AG04450 (cell line): ENCODE measurements at regions not wholly inside any gene's neighbourhood (a gene's known extent, or its start where the extent isn't known, plus 50 kb on each side); places are given as distances from the start of the nearest gene placed in this dataset.
A peak's percentile ranks its signal among the peaks of the same experiment; 100 is the strongest.

Experiments used
- CTCF ChIA-PET: fragments of 300-600, 350-600 bp; formaldehyde crosslinking; extraction: SDS; loops from one replicate; lab custom pipeline; 2022; ENCODE audit warnings: antibody characterized with exemption, inconsistent platforms; lab: Charles Lee
- POLR2A ChIA-PET: fragments of 350-600 bp; formaldehyde crosslinking; extraction: SDS; loops from one replicate; lab custom pipeline; 2021; ENCODE audit warnings: antibody characterized with exemption, inconsistent platforms; lab: Yijun Ruan, JAX
- DNase-seq: peaks from one replicate; pipeline ENCODE4 v3.0.0-alpha.2; 2011; ENCODE audit warnings: low read depth, low spot score
- H3K27ac ChIP-seq: one replicate; pipeline ENCODE4 v1.5.1; 2012; ENCODE audit warnings: low read depth, low read length, control low read depth
- H3K27me3 ChIP-seq: one replicate; pipeline ENCODE4 v1.6.0; 2012; ENCODE audit warnings: low read length; ENCODE audit not compliant: control insufficient read depth, insufficient read depth
- H3K4me3 ChIP-seq: 2 replicates; pipeline ENCODE4 v1.5.1; 2011; ENCODE audit warnings: mild to moderate bottlenecking, low read depth, low read length, control low read depth
- H3K9me3 ChIP-seq: 2 replicates; pipeline ENCODE4 v1.5.1; 2012; ENCODE audit warnings: low read length; ENCODE audit not compliant: control insufficient read depth, insufficient read depth
- CTCF ChIP-seq: IDR thresholded peaks from 2 replicates; pipeline ENCODE4 v1.5.1; 2011; ENCODE audit warnings: low read depth, low read length, control low read depth, inconsistent platforms

DNA sequence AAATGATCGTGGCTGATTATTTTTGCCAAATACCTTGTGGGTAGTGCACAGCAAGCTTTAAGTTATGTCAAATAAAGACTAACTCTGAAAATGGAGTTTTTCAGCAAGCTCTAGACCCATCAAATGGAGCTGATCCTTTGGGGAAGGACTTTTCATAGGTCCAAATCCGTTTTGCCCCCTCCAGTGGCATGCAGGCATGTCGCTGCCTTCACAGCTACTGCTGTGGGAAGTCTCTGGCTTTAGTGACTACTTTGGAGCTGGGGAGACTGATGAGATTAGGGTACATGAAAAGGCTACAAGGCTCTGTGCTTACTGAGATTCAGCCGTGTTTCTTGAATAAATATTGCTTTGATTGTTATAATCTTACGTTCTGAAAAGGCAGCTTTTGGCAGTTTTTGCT is 106.6 kb upstream of the HS3ST1 start:
- CTCF ChIA-PET, result no interaction called here

DNA sequence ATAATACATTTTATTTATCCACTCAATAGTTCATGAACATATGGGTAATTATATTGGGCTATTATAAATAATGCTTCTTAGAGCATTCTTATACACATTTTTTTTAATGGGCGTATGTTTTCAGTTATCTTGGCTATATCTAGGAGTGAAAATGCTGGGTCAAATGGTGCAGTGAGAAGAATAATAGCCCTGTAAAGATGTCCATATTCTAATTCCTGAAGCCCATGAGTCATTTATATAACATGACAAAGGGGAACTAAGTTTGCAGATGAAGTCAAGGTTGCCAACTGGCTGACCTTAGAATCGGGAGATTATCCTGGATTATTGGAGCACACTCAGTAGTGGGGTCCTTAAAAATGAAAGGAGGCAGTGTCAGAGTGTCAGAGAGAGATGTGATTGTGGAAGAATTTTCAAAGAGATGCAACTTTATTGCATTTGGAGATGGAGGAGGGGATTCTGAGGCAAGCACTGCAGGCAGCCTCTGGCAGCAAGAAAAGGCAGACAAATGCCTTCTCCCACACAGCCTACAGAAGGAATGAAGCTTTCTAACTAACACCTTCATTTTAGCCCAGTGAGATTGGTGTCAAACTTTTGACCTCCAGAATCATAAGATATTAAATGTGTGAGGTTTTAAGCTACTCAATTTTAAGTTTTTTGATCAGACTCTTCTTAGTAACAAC is 106.1 kb upstream of the HS3ST1 start:
- Histone ChIP-seq H3K9me3 (peaks cover 3% of the 10 kb centered on the region; the same call in 1 of the 2 replicates), H3K27ac (no peak overlapping the region), H3K4me3 (no peak overlapping the region), H3K27me3 (no peaks in the 10 kb centered on the region)
- no peak for TF ChIP-seq CTCF
- ChIA-PET CTCF (no interaction called here), POLR2A (no interaction called here)
- no peak for DNase-seq

More for the DNA sequence above, 106.6 kb upstream of the HS3ST1 start:
- H3K9me3 ChIP-seq, result peaks cover 3% of the 10 kb centered on the region; the same call in 1 of the 2 replicates
- TF ChIP-seq CTCF, result no peak
- H3K4me3 ChIP-seq, result no peak overlapping the region
- no peak for DNase-seq
- POLR2A ChIA-PET, result no interaction called here
- H3K27me3 ChIP-seq, result no peaks in the 10 kb centered on the region
- H3K27ac ChIP-seq, result no peak overlapping the region

GRCh38 chr4:11532138-11532537 is 103.4 kb upstream of the HS3ST1 start:
- ChIA-PET POLR2A (no interaction called here), CTCF (no interaction called here)

DNA sequence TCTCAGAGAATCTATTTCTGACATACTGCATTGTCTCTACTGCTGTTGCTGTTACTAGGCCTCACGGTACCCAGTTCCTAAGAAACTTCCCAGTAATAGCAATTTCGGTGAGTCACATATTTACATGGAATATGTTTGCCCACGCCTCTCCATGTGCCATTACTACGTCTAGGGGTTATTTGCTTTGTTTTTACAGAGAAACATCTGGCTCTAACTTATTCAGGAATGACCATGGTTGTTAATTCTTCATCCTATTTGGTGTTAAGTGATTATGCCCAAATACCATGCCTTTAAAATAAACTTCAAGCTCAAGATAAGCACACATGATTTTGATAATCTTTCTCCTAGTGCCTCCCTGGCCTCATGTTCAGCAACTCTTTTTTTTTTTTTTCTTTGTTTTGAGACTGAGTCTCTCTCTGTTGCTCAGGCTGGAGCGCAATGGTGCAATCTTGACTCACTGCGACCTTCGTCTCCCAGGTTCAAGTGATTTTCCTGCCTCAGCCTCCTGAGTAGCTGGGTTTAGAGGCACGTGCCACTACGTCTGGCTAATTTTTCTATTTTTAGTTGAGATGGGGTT is 101.0 kb upstream of the HS3ST1 start:
- no peak for TF ChIP-seq CTCF

More at GRCh38 chr4:11532138-11532537, 103.4 kb upstream of the HS3ST1 start:
- H3K27ac ChIP-seq, result no peak overlapping the region
- peaks cover 3% of the 10 kb centered on the region; the same call in 1 of the 2 replicates for H3K9me3 ChIP-seq
- H3K4me3 ChIP-seq, result no peak overlapping the region
- no peak for TF ChIP-seq CTCF
- H3K27me3 ChIP-seq, result no peaks in the 10 kb centered on the region
- DNase-seq, result no peak

DNA sequence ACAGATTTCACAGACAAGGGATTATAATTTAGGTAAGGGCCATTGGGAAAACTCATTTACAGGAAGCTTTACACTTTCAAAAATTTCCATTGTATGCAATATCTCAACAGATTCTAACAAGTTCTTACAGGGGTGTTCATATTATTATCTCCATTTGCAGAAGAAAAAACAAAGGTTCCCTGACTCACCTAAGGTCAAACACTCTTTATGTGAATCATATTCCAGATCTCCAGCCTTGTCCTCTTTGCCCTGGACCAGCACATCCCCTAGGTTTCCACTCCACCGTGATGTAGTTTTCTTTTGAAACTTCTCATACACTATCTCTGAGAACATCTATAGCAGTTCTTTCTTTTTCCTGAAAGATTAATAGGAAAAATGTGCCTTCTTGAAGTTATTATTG is 96.4 kb upstream of the HS3ST1 start:
- ChIA-PET POLR2A (no interaction called here), CTCF (no interaction called here)
- H3K9me3 ChIP-seq, result no peaks in the 10 kb centered on the region
- no peak overlapping the region for H3K27ac ChIP-seq
- no peaks in the 10 kb centered on the region for H3K27me3 ChIP-seq
- H3K4me3 ChIP-seq, result no peak overlapping the region
- DNase-seq, result no peak
- no peak for TF ChIP-seq CTCF

More for the DNA sequence above, 101.0 kb upstream of the HS3ST1 start:
- Histone ChIP-seq H3K4me3 (no peak overlapping the region), H3K27ac (peak overlapping the region; percentile 72), H3K9me3 (peaks cover 3% of the 10 kb centered on the region; the same call in 1 of the 2 replicates), H3K27me3 (no peaks in the 10 kb centered on the region)
- POLR2A ChIA-PET, result interaction anchor here (0.7 kb wide), 1 partner anchor 73 kb away, joined by 5 read pairs; no protein-coding TSS in a partner anchor
- CTCF ChIA-PET, result interaction anchor here (0.6 to 0.7 kb wide), 2 partner anchors 10 to 190 kb away, joined by 4 to 9 read pairs; no protein-coding TSS in a partner anchor
- DNase-seq, result peak; percentile 41
